Thoracic aorta (tissue), 2 donors: ENCODE measurements at regions not wholly inside any gene's neighbourhood (a gene's known extent, or its start where the extent isn't known, plus 50 kb on each side); places are given as distances from the start of the nearest gene placed in this dataset.
A peak's percentile ranks its signal among the peaks of the same experiment; 100 is the strongest.
"Not testable (repeated sequence)": the region's sequence is repeated elsewhere in the genome, so short reads cannot be mapped to it uniquely, and the experiment has no call there.

Experiments used
- ATAC-seq: fragments of 150-250 bp; one replicate; pipeline ENCODE4 v1.8.0; 2017; ENCODE audit warnings: low read depth; ENCODE audit not compliant: insufficient number of reproducible peaks, low FRiP score
- DNase-seq: peaks from one replicate; pipeline ENCODE4 v3.0.0-alpha.2; 2020; ENCODE audit warnings: low spot score
- H3K27ac ChIP-seq, 2 donors: fragments of 200-600 bp; sonication (generic); 1 replicate in 1 of 2; 2 replicates in 1 of 2; pipeline ENCODE4 v1.5.1; 2016; ENCODE audit warnings: mild to moderate bottlenecking in 2 of 2, moderate library complexity in 2 of 2
- H3K27me3 ChIP-seq: fragments of 200-600 bp; sonication (generic); replicated peaks from 2 replicates; pipeline ENCODE4 v1.6.0; 2016; ENCODE audit warnings: mild to moderate bottlenecking; ENCODE audit not compliant: insufficient read depth
- H3K36me3 ChIP-seq: fragments of 200-600 bp; sonication (generic); one replicate; pipeline ENCODE4 v1.5.1; 2016
- H3K4me1 ChIP-seq, 2 donors: fragments of 200-600 bp; sonication (generic); 1 replicate in 1 of 2; 2 replicates in 1 of 2; pipeline versions ENCODE4 v1.5.1 to v1.6.0; 2016; ENCODE audit warnings: low read depth in 2 of 2, mild to moderate bottlenecking in 1 of 2; ENCODE audit not compliant: control insufficient read depth in 1 of 2
- H3K4me3 ChIP-seq: fragments of 200-600 bp; sonication (generic); 2 replicates; pipeline ENCODE4 v1.5.1; 2016; ENCODE audit warnings: mild to moderate bottlenecking
- H3K9me3 ChIP-seq: fragments of 200-600 bp; sonication (generic); 2 replicates; pipeline ENCODE4 v1.5.1; 2016
- TF ChIP-seq, protein P1 (sequence below): fragments of 200-600 bp; sonication (generic); IDR thresholded peaks from one replicate; pipeline ENCODE4 v1.5.1; 2019; ENCODE audit warnings: antibody characterized with exemption

DNA sequence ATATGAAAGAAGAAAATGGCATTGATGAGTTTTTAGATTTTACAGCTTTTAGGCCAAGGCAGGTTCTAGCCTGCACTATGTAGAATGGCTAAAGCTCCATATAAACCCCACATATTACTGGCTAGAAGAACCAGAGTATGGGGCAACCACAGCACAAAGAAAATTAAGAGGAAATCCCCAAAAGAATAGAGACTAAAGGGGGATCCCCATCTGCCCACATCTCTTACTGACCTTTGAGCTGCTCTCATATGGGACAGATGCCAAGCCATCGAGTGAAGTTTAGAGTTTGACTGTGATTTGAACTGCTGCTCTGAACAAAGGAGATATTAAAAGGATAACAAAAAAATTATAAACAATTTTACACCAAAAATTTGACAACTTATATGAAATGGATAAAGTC, 102.2 kb upstream of the HAO2 start:
- no peak overlapping the region for H3K27ac ChIP-seq
- no peaks in the 10 kb centered on the region for H3K9me3 ChIP-seq
- H3K4me1 ChIP-seq, result no peaks in the 10 kb centered on the region
- H3K27me3 ChIP-seq, result no peaks in the 10 kb centered on the region
- DNase-seq (no peak), ATAC-seq (no peak)
- no peaks in the 10 kb centered on the region for H3K36me3 ChIP-seq
- H3K4me3 ChIP-seq, result no peak overlapping the region
- TF ChIP-seq, protein P1, sequence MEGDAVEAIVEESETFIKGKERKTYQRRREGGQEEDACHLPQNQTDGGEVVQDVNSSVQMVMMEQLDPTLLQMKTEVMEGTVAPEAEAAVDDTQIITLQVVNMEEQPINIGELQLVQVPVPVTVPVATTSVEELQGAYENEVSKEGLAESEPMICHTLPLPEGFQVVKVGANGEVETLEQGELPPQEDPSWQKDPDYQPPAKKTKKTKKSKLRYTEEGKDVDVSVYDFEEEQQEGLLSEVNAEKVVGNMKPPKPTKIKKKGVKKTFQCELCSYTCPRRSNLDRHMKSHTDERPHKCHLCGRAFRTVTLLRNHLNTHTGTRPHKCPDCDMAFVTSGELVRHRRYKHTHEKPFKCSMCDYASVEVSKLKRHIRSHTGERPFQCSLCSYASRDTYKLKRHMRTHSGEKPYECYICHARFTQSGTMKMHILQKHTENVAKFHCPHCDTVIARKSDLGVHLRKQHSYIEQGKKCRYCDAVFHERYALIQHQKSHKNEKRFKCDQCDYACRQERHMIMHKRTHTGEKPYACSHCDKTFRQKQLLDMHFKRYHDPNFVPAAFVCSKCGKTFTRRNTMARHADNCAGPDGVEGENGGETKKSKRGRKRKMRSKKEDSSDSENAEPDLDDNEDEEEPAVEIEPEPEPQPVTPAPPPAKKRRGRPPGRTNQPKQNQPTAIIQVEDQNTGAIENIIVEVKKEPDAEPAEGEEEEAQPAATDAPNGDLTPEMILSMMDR, result no peak

DNA sequence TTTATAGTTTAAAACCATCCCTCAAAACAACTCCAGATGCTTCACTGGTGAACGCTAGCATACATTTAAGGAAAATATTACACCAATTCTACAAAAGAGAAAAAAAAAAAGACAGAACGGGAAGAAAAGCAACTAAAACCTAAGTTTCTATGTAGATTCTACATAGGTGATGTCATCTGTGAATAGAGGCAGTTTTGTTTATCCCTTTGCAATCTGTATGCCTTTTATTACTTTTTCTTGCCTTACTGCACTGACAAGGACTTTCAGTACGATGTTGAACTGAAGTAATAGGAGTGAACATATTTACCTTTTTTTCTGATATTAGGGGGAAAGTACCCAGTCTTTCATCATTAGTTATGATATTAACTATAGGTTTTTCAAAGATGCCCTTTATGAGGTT, 101.7 kb upstream of the HAO2 start:
- H3K27me3 ChIP-seq, result no peaks in the 10 kb centered on the region
- no peak overlapping the region for H3K27ac ChIP-seq
- no peaks in the 10 kb centered on the region for H3K9me3 ChIP-seq
- H3K4me3 ChIP-seq, result no peak overlapping the region
- H3K4me1 ChIP-seq, result no peaks in the 10 kb centered on the region
- TF ChIP-seq, protein P1, result no peak
- ATAC-seq (no peak), DNase-seq (no peak)
- no peaks in the 10 kb centered on the region for H3K36me3 ChIP-seq

DNA sequence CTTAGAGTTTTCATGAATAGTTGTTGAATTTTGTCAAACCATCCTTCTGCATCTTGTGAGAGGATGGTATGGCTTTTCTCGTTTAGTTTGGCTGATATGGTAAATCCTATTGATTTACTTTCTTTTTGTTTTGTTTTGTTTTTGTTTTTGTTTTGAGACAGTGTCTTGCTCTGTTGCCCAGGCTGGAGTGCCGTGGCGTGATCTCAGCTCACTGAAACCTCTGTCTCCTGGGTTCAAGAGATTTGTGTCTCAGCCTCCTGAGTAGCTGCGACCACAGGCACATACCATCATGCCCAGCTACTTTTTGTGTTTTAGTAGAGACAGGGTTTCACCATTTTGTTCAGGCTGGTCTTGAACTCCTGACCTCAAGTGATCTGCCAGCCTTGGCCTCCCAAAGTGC, 101.3 kb upstream of the HAO2 start:
- H3K27ac ChIP-seq, ATAC-seq, H3K36me3 ChIP-seq, DNase-seq, H3K27me3 ChIP-seq, H3K9me3 ChIP-seq, H3K4me1 ChIP-seq, H3K4me3 ChIP-seq: not testable (repeated sequence)

DNA sequence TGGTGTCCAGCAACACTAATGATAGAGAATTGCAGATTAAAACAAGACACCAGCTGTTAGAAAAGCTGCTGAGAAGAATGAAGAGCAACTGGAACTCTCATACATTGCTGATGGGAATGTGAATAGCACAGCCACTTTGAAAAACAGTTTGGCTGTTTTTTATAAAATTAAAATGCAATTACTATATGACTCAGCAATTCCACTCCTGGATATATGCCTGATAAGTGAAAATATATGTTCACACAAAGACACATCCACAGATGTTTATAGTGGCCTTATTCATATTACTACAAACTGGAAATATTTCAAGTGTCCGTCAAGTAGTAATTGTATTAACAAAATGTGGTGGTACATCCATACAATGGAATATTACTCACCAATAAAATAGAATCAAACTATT, 99.7 kb upstream of the HAO2 start:
- Histone ChIP-seq H3K36me3 (no peaks in the 10 kb centered on the region), H3K9me3 (no peaks in the 10 kb centered on the region), H3K27me3 (no peaks in the 10 kb centered on the region), H3K4me3 (no peak overlapping the region), H3K4me1 (no peaks in the 10 kb centered on the region), H3K27ac (no peak overlapping the region)
- ATAC-seq (no peak), DNase-seq (no peak)
- TF ChIP-seq, protein P1, result no peak

DNA sequence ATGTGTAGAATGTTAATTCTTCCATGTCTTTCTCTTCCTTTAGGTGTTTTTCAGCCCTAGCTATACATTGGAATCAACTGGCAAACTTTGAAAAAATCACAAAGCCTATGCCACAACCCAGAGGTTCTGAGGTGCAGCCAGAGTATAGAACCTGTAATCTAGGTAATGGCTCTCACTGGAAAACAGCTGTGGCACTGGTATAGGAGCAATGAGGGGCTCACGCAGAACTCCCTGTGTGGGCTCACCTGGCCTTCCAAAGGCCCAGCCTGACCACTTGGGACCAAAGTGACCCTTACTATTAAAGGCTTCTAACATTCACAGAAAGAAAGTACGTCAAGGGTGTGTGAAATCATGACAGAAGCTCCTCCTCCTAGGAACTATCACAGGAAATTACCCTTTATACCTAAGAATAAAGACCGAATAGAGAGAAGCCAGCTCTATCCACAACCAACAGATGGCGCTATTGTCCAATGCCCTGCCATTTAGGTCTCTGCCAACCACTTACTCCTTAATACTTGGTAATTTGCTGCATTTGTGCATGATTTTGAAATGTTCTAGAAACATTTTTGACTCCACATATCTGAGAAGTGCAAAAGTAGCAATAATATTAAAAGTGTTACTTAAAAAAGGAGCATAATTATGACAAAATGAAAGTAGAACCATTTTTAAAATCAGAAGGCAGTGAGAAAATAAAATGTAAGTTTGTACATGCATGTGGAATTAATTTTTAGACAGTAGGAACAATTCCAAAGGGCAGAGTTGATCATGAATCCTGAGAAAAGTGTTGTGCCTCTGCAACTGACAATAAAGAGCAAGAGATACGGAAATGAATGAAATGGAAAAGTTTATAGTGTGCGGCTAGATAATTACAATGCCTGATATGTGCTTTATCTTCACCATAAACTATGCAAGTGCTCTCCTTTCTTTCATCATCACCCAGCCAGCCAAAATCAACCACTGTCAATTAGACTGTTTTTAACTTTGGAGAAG, 93.1 kb upstream of the HAO2 start:
- TF ChIP-seq, protein P1, result peak; percentile 34
- H3K4me1 ChIP-seq, result no peaks in the 10 kb centered on the region
- H3K27ac ChIP-seq, result no peak overlapping the region
- ATAC-seq (no peak), DNase-seq (no peak)
- H3K36me3 ChIP-seq, result no peaks in the 10 kb centered on the region
- H3K9me3 ChIP-seq, result no peaks in the 10 kb centered on the region
- no peak overlapping the region for H3K4me3 ChIP-seq
- H3K27me3 ChIP-seq, result no peaks in the 10 kb centered on the region
